DND-41 (cell line): ENCODE measurements at regions not wholly inside any gene's neighbourhood (a gene's known extent, or its start where the extent isn't known, plus 50 kb on each side); places are given as distances from the start of the nearest gene placed in this dataset.

ENCODE experiments used
- ATAC-seq: fragments of 200-7000 bp; cut with Tn5 transposase; 3 replicates; pipeline ENCODE4 v1.9.1; 2021; ENCODE audit warnings: low read depth; ENCODE audit not compliant: insufficient read depth
- DNase-seq: peaks from one replicate; pipeline ENCODE4 v3.0.0-alpha.2; 2020
- H2AFZ ChIP-seq: 2 replicates; pipeline ENCODE4 v1.6.0; 2012; ENCODE audit warnings: low read depth, low read length
- H3K27ac ChIP-seq: 2 replicates; pipeline ENCODE4 v1.5.1; 2012; ENCODE audit warnings: low read length, inconsistent platforms
- H3K27me3 ChIP-seq: fragments of 200-600 bp; sonication (generic); 2 replicates; pipeline ENCODE4 v1.6.0; 2012; ENCODE audit warnings: low read length, mild to moderate bottlenecking, inconsistent platforms; ENCODE audit not compliant: insufficient read depth, poor library complexity
- H3K36me3 ChIP-seq: 2 replicates; pipeline ENCODE4 v1.5.1; 2012; ENCODE audit warnings: low read length, inconsistent platforms; ENCODE audit not compliant: insufficient read depth
- H3K4me1 ChIP-seq: 2 replicates; pipeline ENCODE4 v1.5.1; 2012; ENCODE audit warnings: mild to moderate bottlenecking, low read length; ENCODE audit not compliant: insufficient read depth
- H3K4me2 ChIP-seq: 2 replicates; pipeline ENCODE4 v1.6.0; 2012; ENCODE audit warnings: mild to moderate bottlenecking, moderate library complexity, low read length, inconsistent platforms; ENCODE audit not compliant: insufficient read depth
- H3K4me3 ChIP-seq, 2 experiments: fragments of 200-600 bp in 1 of 2; shearing (Covaris generic) in 1 of 2; 2 replicates each; pipeline ENCODE4 v1.5.1; 2012 to 2016; ENCODE audit warnings: inconsistent platforms in 2 of 2, low read length in 2 of 2, mild to moderate bottlenecking in 2 of 2, low read depth in 1 of 2, moderate library complexity in 1 of 2
- H3K79me2 ChIP-seq: 2 replicates; pipeline ENCODE4 v1.6.0; 2012; ENCODE audit warnings: low read length, inconsistent platforms; ENCODE audit not compliant: insufficient read depth
- H3K9ac ChIP-seq: 2 replicates; pipeline ENCODE4 v1.6.0; 2012; ENCODE audit warnings: low read depth, mild to moderate bottlenecking, inconsistent platforms, low read length, moderate library complexity
- H3K9me3 ChIP-seq: 2 replicates; pipeline ENCODE4 v1.5.1; 2012; ENCODE audit warnings: low read length, moderate library complexity, mild to moderate bottlenecking, inconsistent platforms; ENCODE audit not compliant: insufficient read depth, severe bottlenecking
- H4K20me1 ChIP-seq: 2 replicates; pipeline ENCODE4 v1.6.0; 2012; ENCODE audit warnings: low read length; ENCODE audit not compliant: insufficient read depth
- EZH2 ChIP-seq: IDR thresholded peaks from 3 replicates; pipeline ENCODE4 v1.6.1; 2012; ENCODE audit warnings: borderline replicate concordance, low read depth, mild to moderate bottlenecking, moderate library complexity, low read length, inconsistent platforms; ENCODE audit not compliant: severe bottlenecking
- TF ChIP-seq, protein P1 (sequence below): IDR thresholded peaks from 2 replicates; pipeline ENCODE4 v1.5.1; 2012; ENCODE audit warnings: borderline replicate concordance, low read length, moderate library complexity, mild to moderate bottlenecking; ENCODE audit not compliant: poor library complexity, severe bottlenecking; ENCODE audit errors: extremely low read depth

DNA sequence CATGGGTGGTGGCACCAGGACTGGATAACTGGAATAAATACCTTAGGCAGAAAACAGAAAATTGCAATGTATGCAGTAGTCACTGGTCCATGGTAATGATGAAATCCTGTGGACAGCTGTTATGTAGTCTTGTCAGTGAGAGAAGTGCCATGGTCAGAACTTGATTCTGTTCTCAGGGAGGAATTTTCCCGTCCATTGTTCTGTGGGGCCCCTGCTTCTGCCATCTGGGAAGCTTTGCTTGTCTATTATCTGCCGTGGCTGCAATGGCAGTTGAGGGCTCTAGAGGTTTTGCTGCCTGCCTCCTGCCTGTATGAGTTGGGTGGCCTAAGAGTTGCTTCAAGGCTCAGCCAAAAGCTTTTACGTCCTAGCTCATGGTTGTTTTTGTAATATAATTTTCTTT lies 126.8 kb upstream of the SLC35B3 start:
- ATAC-seq (no peak), DNase-seq (no peak)
- no peaks in the 10 kb centered on the region for H4K20me1 ChIP-seq
- no peak overlapping the region for H3K9ac ChIP-seq
- no peaks in the 10 kb centered on the region for H3K79me2 ChIP-seq
- no peaks in the 10 kb centered on the region for H3K27me3 ChIP-seq
- H3K4me2 ChIP-seq, result no peak overlapping the region
- no peak for TF ChIP-seq EZH2
- TF ChIP-seq, protein P1, sequence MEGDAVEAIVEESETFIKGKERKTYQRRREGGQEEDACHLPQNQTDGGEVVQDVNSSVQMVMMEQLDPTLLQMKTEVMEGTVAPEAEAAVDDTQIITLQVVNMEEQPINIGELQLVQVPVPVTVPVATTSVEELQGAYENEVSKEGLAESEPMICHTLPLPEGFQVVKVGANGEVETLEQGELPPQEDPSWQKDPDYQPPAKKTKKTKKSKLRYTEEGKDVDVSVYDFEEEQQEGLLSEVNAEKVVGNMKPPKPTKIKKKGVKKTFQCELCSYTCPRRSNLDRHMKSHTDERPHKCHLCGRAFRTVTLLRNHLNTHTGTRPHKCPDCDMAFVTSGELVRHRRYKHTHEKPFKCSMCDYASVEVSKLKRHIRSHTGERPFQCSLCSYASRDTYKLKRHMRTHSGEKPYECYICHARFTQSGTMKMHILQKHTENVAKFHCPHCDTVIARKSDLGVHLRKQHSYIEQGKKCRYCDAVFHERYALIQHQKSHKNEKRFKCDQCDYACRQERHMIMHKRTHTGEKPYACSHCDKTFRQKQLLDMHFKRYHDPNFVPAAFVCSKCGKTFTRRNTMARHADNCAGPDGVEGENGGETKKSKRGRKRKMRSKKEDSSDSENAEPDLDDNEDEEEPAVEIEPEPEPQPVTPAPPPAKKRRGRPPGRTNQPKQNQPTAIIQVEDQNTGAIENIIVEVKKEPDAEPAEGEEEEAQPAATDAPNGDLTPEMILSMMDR, result no peak
- no peak overlapping the region for H2AFZ ChIP-seq
- no peak overlapping the region for H3K4me3 ChIP-seq
- no peaks in the 10 kb centered on the region for H3K9me3 ChIP-seq
- H3K27ac ChIP-seq, result no peak overlapping the region
- no peaks in the 10 kb centered on the region for H3K36me3 ChIP-seq
- no peaks in the 10 kb centered on the region for H3K4me1 ChIP-seq

DNA sequence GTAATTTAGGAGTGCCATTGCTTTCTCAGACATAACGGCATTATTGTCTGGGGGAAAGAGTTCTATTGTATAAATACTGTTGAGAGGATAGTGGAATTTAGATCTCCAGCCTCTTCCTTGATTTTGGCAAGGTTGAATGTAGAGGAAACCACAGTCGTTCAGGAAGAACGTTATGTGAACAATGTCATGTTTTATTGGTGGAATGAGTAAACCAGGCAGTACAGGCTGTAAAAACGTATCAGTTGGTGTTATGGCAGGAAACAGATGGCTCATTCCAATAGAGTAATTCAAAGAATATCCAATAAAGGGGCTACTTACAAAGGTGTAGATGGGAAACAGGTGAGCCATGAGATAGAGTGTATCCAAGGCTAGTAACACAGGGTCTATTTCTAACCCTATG lies 123.6 kb upstream of the SLC35B3 start:
- H3K4me3 ChIP-seq, result no peak overlapping the region
- no peaks in the 10 kb centered on the region for H3K9me3 ChIP-seq
- TF ChIP-seq, protein P1, result no peak
- no peak for TF ChIP-seq EZH2
- H3K4me2 ChIP-seq, result no peak overlapping the region
- no peak overlapping the region for H3K27ac ChIP-seq
- H3K79me2 ChIP-seq, result no peaks in the 10 kb centered on the region
- no peaks in the 10 kb centered on the region for H3K4me1 ChIP-seq
- no peaks in the 10 kb centered on the region for H4K20me1 ChIP-seq
- no peaks in the 10 kb centered on the region for H3K27me3 ChIP-seq
- H3K9ac ChIP-seq, result no peak overlapping the region
- H2AFZ ChIP-seq, result no peak overlapping the region
- no peak for ATAC-seq
- no peak for DNase-seq
- no peaks in the 10 kb centered on the region for H3K36me3 ChIP-seq

DNA sequence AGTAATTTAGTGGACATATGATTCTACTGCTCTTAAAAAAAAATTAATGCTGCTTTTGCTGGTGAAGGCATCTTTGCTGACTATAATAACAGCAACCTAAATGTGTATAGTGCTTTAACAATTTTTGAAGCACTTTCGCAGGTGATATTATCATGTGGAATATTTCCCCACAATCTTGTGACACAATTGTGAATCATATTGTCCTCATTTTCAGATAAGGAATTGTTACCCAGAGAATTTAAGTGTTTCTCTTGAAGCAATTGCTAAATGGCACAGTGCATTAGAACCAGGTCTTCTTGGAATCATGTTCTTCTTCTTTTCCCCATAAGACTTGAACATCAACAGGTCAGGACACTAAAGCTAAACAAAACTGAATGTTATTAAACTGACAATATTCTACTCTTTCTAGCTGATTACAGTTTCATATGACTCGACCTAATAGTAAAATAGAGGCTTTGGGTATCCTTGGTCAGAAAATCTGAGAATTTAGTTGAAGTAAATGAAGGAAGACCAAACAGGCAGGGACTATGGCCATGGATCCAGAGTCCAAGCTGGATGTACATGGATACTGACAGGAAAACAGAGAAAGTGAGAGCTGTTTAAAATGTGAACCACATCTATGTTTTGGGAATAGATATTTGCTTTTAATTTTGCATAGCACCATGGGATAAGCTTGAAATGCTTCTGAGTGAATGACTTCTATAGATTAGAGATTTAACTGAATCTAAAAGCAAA lies 121.8 kb upstream of the SLC35B3 start:
- H3K27ac ChIP-seq, result no peak overlapping the region
- no peaks in the 10 kb centered on the region for H3K27me3 ChIP-seq
- ATAC-seq, result no peak
- no peak overlapping the region for H3K4me2 ChIP-seq
- no peaks in the 10 kb centered on the region for H3K9me3 ChIP-seq
- no peaks in the 10 kb centered on the region for H4K20me1 ChIP-seq
- TF ChIP-seq EZH2, result no peak
- TF ChIP-seq, protein P1, result no peak
- H3K36me3 ChIP-seq, result no peaks in the 10 kb centered on the region
- H2AFZ ChIP-seq, result no peak overlapping the region
- no peak for DNase-seq
- H3K4me1 ChIP-seq, result no peaks in the 10 kb centered on the region
- H3K79me2 ChIP-seq, result no peaks in the 10 kb centered on the region
- no peak overlapping the region for H3K4me3 ChIP-seq
- no peak overlapping the region for H3K9ac ChIP-seq
